ENCODE measurements at regions not wholly inside any gene's neighbourhood (a gene's known extent, or its start where the extent isn't known, plus 50 kb on each side); places are given as distances from the start of the nearest gene placed in this dataset.

DNA sequence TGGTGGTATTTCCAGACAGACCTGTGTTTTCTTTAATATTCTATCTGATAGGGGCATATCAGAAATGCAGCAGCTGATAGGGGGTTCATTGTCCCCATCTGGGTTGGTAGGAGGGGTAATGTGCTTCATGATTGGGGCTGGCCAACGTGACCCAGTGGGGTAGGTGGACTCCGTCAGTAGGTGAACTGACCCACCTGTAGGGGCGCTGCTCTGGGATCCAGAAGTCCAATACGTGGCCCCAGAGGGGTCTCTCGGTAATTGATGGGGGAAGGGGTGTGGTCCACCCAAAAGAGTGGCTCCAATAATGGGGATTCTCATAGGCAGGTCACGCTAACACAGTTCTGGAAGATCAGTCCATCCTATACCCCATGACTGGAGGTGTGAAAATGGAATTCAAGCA is 112.0 kb downstream of the PRLHR start:
- DNase-seq (ENCODE audit: low read depth) = no peak
- TF ChIP-seq, protein P1, sequence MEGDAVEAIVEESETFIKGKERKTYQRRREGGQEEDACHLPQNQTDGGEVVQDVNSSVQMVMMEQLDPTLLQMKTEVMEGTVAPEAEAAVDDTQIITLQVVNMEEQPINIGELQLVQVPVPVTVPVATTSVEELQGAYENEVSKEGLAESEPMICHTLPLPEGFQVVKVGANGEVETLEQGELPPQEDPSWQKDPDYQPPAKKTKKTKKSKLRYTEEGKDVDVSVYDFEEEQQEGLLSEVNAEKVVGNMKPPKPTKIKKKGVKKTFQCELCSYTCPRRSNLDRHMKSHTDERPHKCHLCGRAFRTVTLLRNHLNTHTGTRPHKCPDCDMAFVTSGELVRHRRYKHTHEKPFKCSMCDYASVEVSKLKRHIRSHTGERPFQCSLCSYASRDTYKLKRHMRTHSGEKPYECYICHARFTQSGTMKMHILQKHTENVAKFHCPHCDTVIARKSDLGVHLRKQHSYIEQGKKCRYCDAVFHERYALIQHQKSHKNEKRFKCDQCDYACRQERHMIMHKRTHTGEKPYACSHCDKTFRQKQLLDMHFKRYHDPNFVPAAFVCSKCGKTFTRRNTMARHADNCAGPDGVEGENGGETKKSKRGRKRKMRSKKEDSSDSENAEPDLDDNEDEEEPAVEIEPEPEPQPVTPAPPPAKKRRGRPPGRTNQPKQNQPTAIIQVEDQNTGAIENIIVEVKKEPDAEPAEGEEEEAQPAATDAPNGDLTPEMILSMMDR (conservative IDR thresholded peaks at IDR 0.05; ENCODE audit: low read depth, low read length) = no peak
- no peak overlapping the region for H3K4me3 ChIP-seq (ENCODE audit: low read depth, low read length)

DNA sequence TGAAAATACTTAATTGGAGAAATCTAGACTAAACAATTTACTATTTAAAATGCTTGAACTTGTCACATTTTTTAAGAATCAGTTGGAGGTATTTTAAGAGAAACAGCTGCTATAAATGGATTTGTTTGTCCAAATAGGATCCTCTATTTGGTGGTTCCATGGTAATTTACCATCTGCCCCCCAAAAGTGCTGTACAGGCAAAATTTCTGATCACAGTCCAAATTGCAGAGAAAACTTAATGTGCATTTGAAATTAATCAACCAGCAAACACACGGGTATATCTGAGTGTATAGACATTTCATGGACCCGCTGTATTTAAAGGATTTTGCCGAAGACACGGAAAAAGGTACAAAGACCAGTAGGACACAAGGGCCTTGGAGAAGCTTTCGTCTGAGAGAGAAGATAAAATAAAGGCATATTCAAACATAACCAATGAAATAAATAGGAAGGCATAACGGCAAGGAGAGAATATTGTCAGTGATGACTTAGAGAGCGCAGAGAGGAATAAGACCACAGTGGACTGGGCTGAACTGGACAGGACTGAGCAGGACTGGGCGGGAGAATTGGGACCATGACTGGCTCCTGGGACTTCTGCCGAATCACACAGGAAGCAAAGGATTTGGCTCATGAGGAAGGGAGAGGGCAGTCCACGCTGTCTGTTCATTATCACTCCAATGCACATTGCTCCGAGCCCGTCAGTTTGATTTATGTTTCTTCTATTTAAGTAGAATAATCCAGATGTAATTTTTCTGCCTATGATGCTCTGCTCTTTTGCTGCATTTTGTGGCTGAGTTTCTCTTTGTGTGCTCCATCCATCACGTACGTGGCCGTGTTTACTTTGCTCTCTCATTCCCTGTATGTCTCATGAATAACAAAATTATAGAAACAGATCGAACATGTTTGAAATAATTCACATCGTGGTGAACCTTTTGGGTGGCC is 112.8 kb downstream of the PRLHR start:
- no peak for DNase-seq (ENCODE audit: low read depth)
- TF ChIP-seq, protein P1 (conservative IDR thresholded peaks at IDR 0.05; ENCODE audit: low read depth, low read length) = no peak
- no peak overlapping the region for H3K4me3 ChIP-seq (ENCODE audit: low read depth, low read length)

DNA sequence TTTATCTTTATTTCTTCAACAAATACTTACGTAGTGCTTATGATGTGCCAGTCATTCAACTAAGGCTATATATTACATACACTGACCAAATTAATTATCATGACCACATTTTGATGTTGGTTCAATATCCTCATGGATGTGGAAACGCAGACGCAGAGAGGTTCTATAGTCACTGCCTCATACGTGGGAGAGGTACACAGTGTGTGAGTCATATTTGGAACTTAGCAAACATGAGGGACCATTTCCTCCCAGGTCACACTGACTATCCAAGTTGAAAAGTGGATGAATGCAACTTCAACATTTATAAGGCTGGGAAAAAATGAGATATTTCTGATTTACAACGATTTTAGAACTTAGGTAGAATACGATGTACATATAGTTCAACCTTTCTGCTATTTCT is 113.6 kb downstream of the PRLHR start:
- no peak for DNase-seq (ENCODE audit: low read depth)
- H3K4me3 ChIP-seq (ENCODE audit: low read depth, low read length) = no peak overlapping the region
- TF ChIP-seq, protein P1 (conservative IDR thresholded peaks at IDR 0.05; ENCODE audit: low read depth, low read length) = no peak

DNA sequence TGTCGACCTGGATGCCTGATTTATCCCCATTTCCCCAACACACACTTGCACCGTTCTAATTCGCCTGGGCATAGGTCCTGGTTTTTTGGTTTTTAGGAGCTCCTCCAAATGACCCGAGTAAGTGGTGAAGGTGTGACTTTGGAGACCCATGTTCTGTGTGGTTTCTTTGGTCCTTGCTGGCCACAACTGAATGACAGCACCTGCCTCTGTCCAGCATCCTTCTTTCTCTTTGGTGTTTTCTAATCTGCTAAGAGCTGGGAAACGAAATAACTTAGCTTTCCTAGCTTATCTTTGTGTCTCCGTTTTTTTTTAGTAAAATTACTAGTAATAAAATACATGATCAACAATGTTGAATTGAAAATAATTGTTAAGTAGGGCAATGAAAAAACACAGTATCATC is 120.2 kb downstream of the PRLHR start:
- TF ChIP-seq, protein P1 (conservative IDR thresholded peaks at IDR 0.05; ENCODE audit: low read depth, low read length) = no peak
- DNase-seq (ENCODE audit: low read depth) = no peak
- H3K4me3 ChIP-seq (ENCODE audit: low read depth, low read length) = no peak overlapping the region

DNA sequence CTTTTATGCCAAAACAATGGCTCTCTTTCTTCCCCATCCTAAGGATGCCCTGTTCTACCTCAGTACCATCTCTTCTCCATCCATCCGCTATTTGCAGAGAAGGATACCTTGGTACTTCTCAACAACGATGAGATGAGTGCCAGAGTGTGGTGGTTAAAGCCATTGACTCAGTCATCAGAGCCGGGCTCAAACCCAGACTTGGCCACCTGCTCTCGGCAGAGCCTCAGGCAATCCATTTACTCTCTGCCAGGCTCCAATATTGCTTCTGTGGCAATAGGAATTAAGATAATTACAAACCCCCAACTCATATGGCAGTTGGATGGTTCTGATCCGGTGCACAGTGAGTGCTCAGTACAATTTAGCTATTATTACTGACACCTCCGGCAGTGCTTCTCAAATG is 121.3 kb downstream of the PRLHR start:
- DNase-seq (ENCODE audit: low read depth) = no peak
- TF ChIP-seq, protein P1 (conservative IDR thresholded peaks at IDR 0.05; ENCODE audit: low read depth, low read length) = no peak
- H3K4me3 ChIP-seq (ENCODE audit: low read depth, low read length) = no peak overlapping the region

DNA sequence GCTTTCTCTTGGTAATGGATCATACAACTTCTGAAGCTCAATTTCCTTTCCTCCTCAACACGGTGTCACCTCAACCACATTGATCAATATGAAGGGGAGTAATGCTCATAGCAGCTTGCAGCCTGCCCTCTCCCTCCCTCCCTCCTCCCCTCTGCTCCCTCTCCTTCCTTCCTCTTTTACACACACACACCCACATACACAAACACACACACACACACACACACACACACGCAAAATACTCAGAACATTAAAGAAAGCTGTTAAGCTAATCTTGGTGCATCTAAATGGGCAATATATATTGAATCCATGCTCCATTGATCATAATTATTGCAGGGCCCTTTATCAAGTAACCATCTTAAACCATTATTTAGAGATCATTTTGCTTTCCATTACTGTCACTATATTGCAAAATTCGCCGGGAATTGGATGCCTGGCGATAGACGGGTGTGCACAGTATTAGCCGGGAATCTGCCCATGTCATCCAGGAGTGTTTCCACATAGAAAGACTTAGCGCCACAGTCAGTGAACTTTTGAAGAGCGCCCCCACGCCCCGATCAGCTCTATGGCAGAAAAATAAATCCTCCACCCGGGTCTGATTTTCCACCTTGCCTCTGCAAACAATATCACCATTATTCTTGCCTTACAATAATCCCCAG is 122.0 kb downstream of the PRLHR start:
- TF ChIP-seq, protein P1 (conservative IDR thresholded peaks at IDR 0.05; ENCODE audit: low read depth, low read length) = no peak
- H3K4me3 ChIP-seq (ENCODE audit: low read depth, low read length) = no peak overlapping the region

More for the DNA sequence above, 122.0 kb downstream of the PRLHR start:
- no peak for DNase-seq (ENCODE audit: low read depth)
